NCI-H2029 treated with DMSO at 0.1 percent for 48 hours (cell line): ENCODE measurements at regions not wholly inside any gene's neighbourhood (a gene's known extent, or its start where the extent isn't known, plus 50 kb on each side); places are given as distances from the start of the nearest gene placed in this dataset.

Source experiments
- DNase-seq: peaks from one replicate; lab custom pipeline; 2025; lab: John Stamatoyannopoulos, UW

- DNase-seq, result no peak
These were observed 528.0 kb downstream of the BNC2 start for GRCh38 chr9:16342246-16343020.

DNA sequence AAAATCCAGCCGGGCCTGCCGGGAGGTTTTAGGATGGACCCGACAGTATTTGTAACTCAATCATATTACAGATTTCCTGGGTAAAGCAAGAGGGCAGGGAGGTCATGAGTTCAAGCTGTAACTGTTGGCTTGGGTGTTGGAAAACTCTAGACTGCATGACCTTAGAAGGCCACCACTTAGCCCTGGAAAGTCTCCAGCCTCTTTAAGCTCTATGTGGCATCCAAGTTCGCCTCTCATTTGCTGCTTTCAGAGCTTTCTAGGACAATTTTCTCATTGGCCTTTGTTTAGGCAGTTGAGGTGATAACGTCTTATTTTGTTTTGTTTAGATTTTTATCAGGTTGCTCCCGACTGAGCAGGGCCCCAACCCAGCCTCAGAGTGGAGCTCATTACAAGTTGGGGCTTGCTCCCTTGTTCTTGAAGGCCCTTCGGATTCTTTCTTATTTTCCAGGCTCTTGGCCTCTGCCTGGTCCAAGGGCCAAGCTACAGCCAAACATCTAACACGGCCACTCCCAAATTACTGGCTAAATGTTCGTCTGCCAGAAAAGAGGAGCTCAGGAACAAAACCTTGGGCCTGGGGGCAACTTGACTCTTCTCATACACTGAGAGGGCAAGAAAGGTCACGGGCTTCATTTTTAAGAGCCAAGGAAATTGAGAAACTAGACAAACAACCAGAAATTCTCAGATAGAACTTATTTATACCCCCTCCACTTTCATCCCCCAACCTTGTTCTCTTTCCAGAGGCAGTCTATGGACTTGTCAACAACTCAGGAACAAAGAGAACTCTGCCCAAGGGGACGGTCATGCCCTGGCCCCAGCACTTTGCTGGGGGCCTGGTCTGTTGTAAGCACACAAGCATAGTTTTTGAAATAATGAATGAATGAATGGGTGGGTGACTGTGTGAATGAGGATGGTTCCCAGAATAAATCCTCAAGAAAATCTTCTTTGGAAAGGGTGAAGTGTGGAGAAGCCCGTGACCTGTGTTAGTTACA, 526.9 kb downstream of the BNC2 start:
- no peak for DNase-seq

- DNase-seq, result no peak
These were observed 526.1 kb downstream of the BNC2 start for GRCh38 chr9:16344343-16344742.

- DNase-seq, result no peak
These were observed 524.6 kb downstream of the BNC2 start for GRCh38 chr9:16345902-16346301.

GRCh38 chr9:16347886-16348285, 522.6 kb downstream of the BNC2 start:
- DNase-seq, result no peak

GRCh38 chr9:16348531-16348930, 521.9 kb downstream of the BNC2 start:
- DNase-seq, result no peak

GRCh38 chr9:16352251-16352650, 518.2 kb downstream of the BNC2 start:
- no peak for DNase-seq

DNA sequence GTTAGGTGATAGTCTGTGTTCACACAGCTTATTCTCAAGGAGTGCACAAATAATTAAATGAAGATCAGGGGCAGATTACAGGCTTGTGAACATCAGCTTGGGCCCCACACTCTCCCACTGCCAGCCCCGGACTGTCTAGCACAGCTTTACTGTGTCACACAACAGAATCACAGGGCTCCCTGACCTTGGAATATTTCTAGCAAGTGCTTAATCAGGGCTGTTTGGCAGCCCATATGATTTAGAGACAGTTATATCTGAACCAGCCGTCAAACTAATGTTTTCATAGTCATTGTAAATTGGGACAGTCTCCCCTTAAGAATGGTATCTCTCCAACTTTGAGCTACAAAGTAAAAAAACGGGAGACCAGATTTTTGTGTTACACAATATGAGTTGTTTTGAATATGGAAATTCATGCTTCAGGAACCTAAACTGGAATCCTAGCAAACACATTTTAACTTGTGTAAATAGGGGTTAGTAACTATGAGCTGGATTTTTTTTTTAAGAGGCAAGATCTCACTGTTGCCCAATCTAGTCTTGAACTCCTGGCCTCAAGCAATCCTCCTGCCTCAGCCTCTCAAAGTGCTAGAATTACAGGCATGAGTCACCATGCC, 517.6 kb downstream of the BNC2 start:
- DNase-seq, result no peak

GRCh38 chr9:16356196-16356765, 514.2 kb downstream of the BNC2 start:
- no peak for DNase-seq

GRCh38 chr9:16357828-16358227, 512.6 kb downstream of the BNC2 start:
- no peak for DNase-seq

- DNase-seq, result no peak
These were observed 511.7 kb downstream of the BNC2 start for GRCh38 chr9:16358751-16359150.
